CD4-positive, alpha-beta T cell treated with Interleukin-2 at 100 ng/mL for 4 hours (primary cell): ENCODE measurements at regions not wholly inside any gene's neighbourhood (a gene's known extent, or its start where the extent isn't known, plus 50 kb on each side); places are given as distances from the start of the nearest gene placed in this dataset.

Source experiments
- DNase-seq: peaks from one replicate; pipeline ENCODE4 v3.0.0-alpha.2; 2020; ENCODE audit warnings: low spot score

DNA sequence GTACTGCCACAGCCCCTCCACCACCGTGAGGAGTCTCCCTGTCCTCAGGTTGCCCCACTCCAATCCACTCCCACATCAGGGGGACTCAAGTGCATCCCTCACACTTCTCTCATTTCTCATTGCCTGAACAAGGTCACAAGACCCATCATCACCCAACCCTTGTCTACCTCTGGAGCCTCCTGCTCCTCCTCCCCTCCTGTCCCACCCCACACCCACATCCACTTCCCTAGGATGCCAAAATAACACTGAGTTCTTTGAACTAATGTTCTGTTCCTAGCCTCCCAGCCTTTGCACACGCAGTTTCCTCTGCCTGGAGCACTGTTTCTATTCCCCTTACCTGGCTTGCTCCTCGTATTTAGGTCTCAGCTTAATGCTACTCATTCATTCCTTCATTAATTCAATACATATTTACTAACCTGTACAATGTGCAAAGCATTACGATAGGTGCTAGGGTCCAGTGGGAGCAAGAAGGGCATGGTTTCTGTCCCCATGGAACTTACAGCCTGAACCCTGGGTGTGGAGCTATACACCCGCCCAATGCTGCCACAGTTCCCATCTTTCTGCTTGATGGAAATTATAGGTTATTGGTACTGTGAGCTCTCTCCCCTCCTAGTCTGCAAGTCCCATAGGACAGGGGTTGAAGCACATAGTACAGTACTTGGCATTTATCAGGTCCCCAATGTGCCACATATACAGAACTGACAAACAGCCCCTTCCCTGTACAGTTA is 96.1 kb upstream of the GRIK3 start:
- DNase-seq: no peak

DNA sequence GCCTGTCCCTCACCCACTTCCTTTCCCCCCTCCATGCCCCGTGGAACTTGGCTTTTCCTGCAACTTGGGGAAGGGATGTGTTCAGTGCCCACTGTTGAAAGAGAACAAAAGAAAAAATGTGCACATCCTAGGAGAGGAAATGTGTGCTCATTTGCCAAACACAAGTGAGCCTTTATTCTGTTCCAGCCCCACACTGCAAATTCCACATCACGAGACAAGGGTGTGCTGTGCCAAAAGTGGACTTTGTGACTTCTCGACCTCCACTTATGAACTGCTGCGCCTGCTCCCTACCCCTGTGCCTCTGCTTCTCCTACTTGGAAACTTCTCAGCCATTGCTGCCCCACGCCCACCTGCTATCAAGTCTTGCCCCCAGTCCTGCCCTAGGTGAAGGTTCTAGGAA is 97.0 kb upstream of the GRIK3 start:
- DNase-seq: no peak

- no peak for DNase-seq
Measured at GRCh38 chr1:37133276-37134145, 99.2 kb upstream of the GRIK3 start.

- DNase-seq: no peak
Measured at GRCh38 chr1:37134599-37134998, 100.3 kb upstream of the GRIK3 start.

DNA sequence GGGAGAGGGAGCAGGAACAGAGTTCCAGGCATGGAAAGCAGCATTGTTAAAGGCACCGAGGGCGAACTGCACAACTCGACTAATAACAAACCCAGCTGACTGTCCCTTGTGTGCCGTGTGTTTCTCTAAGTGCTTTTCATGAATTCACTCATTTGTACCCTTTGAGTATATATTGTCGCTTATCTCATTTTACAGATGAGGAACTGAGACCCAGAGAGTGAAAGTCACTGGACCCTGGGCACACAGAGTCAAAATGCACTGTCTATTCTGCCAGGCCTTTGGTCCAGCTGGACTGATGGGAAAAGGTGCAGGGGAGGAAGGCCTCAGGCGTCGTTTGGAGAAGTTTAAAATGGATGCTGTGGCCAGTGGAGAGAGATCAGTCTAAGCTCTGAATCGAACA is 100.7 kb upstream of the GRIK3 start:
- no peak for DNase-seq

- DNase-seq: no peak
Measured at GRCh38 chr1:37137014-37137413, 102.7 kb upstream of the GRIK3 start.

- DNase-seq: no peak
Measured at GRCh38 chr1:37137601-37138000, 103.3 kb upstream of the GRIK3 start.

GRCh38 chr1:37143800-37144199 is 109.5 kb upstream of the GRIK3 start:
- DNase-seq: no peak

- DNase-seq: no peak
Measured at GRCh38 chr1:37146071-37146470, 111.8 kb upstream of the GRIK3 start.

- DNase-seq: no peak
Measured at GRCh38 chr1:37147392-37147831, 113.1 kb upstream of the GRIK3 start.

DNA sequence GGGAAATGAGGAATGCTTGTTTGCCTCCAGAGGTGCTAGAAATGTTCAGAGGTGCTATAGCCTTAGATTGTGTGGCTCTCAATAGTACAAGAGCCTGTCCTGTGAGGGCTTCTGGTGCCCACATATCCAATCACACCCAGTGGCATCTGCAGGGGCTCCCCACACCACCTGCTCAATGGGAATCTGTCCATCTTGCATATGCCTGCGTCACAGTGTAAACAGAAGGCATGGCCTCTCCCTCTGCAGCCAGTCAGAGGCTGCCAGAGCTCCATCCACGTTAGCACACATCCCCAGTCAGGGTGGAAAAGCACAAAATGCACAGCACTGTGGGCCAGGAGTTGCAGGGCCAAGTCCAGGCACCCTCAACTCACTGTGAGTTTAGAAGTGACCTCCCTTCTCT is 113.6 kb upstream of the GRIK3 start:
- no peak for DNase-seq

DNA sequence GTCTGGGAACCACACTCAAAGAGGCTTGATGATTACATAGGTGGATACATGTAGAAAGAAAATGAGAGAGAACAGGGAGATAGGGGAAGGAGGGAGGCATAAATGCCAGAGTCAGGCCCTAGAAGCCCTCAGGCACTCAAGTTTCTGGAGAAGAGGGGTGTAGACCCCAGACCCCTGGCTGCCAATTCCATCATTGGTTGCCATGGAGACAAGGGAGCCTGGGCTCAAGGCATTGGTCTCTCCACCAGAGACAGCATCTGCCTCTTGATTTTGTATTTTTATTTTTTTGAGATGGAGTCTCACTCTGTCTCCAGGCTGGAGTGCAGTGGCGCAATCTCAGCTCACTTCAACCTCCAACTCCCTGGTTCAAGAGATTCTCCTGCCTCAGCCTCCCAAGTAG is 114.3 kb upstream of the GRIK3 start:
- DNase-seq: no peak

- no peak for DNase-seq
Measured at GRCh38 chr1:37149296-37149695, 115.0 kb upstream of the GRIK3 start.

DNA sequence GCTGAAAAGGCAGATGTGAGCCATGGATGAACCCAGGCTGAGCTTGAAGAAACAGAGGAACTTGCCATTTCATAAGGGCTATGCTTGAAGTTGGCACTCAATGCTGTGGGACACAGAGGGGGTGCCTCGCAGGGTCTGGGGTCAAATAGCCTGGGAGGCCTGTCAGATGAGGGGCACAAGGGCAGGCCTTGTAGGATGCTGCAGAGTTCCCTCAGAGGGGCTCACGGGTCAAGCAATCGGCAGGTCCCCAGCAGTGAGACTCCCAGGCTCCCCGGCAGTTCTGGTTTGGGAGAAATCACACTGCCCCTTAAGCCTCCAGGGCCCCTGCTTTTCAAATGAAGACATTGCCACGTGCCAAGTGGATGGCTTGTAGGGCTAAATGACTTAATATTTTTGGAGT is 116.7 kb upstream of the GRIK3 start:
- no peak for DNase-seq

- no peak for DNase-seq
Measured at GRCh38 chr1:37151789-37152188, 117.5 kb upstream of the GRIK3 start.

- no peak for DNase-seq
Measured at GRCh38 chr1:37152491-37152890, 118.2 kb upstream of the GRIK3 start.

GRCh38 chr1:37153116-37154100 is 119.1 kb upstream of the GRIK3 start:
- DNase-seq: no peak

DNA sequence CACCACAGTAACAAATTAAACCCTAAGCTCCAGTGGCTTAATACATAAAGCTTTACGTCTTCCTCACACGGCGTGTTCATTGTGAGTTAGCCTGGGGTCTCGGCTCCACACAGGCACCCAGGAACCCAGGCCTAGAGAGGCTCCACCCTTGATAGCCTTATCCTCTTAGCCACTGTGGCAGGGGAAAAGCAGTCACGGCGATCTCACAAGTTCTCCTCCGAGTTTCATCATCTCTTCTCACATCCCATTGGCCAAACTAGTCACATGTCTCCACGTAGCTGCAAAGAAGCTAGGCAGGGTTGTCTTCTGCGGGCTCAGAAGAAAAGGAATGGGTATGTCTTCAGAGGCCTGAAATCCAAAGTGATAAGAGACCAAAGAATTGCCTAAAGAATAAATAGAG is 122.3 kb upstream of the GRIK3 start:
- DNase-seq: no peak

GRCh38 chr1:37157634-37158033 is 123.3 kb upstream of the GRIK3 start:
- DNase-seq: no peak

GRCh38 chr1:37158113-37158749 is 123.9 kb upstream of the GRIK3 start:
- DNase-seq: no peak

- no peak for DNase-seq
Measured at GRCh38 chr1:37159102-37159501, 124.8 kb upstream of the GRIK3 start.

DNA sequence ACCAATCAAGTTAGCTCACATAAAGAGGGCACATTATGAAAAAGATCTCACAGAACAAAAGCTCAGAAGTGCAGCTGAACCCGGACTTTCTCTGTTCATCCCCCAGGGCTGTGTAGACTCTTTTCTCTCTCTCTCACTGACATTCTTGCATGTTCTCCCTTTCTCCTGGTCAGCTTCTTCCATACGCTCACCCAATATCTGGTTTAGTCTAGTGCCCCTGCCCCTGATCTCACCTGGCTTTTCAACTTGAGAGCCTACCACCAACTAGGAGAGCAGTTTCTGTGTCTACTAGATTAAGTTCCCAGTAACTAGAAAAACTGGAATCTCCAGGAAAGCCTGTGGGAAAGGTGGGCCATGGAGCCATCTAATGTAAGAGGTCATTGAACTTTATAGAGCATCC is 126.9 kb upstream of the GRIK3 start:
- DNase-seq: no peak
